GM12874 (cell line): ENCODE measurements at regions not wholly inside any gene's neighbourhood (a gene's known extent, or its start where the extent isn't known, plus 50 kb on each side); places are given as distances from the start of the nearest gene placed in this dataset.

ENCODE experiments used
- CTCF ChIP-seq: IDR thresholded peaks from 2 replicates; pipeline ENCODE4 v1.5.1; 2011; ENCODE audit warnings: low read depth, mild to moderate bottlenecking, control low read depth, low read length, moderate library complexity; ENCODE audit not compliant: insufficient read depth

DNA sequence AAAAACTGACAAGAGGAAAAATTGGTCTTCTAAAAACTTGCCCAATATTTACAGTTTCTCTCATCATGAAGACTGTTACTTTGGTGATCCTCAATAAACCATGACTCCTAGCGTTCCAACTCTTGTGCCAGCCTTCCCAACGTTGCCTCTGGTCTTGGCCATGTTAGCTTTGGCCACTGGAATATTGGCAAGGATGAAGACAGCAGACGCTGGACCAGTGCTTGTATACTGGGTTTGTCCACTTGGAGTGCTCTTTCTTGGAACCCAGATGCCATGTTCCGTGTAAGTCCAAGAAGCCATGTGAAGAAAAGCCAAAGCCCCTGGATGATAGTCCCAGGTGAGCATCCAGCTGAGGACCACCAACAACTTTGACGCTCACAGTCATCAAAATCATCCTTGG, 379.6 kb downstream of the NUAK1 start:
- TF ChIP-seq CTCF: no peak

DNA sequence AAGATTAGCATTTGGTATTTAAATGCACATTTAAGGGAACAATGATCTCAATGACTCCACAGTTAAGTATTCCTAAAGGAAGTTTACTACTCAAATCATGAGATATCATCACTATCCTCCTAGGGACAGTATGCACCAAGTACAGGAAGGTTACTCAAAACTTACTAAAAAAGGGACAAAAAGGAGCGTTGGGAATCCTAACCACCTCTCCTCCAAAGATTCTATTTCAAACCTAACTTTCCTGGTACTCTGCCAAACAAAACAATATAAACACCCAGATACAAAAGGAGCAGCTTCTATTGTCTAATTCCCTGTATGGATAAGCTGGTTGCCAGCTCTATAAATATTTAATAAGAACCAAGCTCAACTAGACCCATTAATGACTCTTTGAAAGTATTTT, 377.7 kb downstream of the NUAK1 start:
- TF ChIP-seq CTCF: no peak

DNA sequence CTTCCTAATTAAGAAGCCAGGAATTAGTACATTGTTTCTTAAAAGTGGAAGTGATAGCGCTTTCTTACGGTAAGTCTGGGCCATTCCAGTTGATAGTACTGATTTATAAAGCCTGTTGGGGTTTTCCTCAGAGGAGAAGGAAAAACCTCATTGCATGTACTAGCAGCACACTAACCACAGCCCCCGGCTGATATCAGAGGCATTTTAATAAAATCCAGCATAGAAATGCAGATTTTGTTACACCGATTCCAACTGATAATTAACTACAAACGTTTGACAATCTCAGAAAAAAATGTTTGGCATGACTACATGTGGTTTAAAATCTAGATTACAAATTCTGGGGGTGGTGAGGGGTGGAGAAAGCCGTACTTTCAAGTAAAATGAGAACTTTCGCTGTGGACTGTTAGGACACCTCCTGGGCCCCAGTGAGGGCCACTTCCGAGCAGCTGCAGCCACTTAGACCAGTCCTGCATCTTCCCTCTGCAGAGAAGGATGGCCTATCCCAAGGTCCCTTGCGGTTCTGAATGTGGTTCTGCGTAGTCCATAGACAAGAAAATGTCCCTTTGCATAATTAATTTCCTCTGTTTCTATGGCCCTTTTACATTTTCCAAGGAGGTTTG, 374.4 kb downstream of the NUAK1 start:
- no peak for TF ChIP-seq CTCF

GRCh38 chr12:105765053-105766014, 373.4 kb downstream of the NUAK1 start:
- no peak for TF ChIP-seq CTCF

GRCh38 chr12:105766029-105766428, 372.7 kb downstream of the NUAK1 start:
- no peak for TF ChIP-seq CTCF

DNA sequence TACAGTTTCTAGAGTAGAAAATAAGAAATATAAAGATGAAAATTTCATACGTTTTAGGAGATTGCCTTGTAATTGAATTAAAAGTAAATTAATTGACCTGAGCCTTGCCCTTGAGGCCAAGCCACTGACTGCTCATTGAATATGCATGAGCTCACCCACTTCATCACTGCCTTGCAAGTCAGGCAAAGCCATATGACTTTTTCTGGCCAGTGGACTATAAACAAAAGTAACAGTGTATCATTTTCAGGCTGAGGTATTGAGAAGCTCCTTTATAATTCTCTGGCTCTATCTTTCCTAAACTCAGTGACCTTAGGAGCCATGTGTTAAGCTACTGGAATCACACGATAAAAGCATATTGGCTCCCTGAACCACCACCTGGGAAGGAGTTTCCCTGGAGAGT, 369.3 kb downstream of the NUAK1 start:
- TF ChIP-seq CTCF: no peak

DNA sequence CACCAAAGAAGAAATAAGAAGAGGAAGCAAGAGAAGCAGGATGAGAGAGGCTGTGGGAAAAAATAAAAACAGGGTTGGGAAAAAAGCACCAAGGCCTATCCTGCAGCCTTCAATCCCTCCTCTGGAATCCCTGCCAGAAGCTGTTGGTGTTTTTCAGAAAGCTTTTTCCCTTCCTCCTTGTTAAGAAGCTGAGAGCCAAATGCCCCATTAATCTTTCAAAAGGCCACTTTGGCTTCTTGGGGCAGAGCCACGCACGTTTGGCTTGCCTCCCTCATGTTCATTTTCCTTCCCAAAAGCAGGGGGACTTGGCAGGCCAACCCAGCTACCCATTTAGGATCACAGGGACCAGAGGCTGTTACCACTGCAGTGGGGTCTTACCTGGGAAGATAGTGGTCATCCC, 365.3 kb downstream of the NUAK1 start:
- TF ChIP-seq CTCF: no peak
